ENCODE measurements at regions not wholly inside any gene's neighbourhood (a gene's known extent, or its start where the extent isn't known, plus 50 kb on each side); places are given as distances from the start of the nearest gene placed in this dataset.

- Histone ChIP-seq H3K36me3 (no peaks in the 10 kb centered on the region), H3F3A (ENCODE audit: low read depth) (no peaks in the 10 kb centered on the region), H3K27me3 (no peaks in the 10 kb centered on the region), H3K9me3 (ENCODE audit: low read depth) (no peaks in the 10 kb centered on the region), H3K4me2 (no peak overlapping the region), H3K4me3 (no peak overlapping the region), H3K79me2 (ENCODE audit: low read depth) (no peaks in the 10 kb centered on the region), H2AFZ (replicated peaks) (no peak overlapping the region), H4K20me1 (ENCODE audit: low read depth) (no peaks in the 10 kb centered on the region), H3K4me1 (peaks cover 13% of the 10 kb centered on the region), H3K9ac (no peak overlapping the region), H3K27ac (no peak overlapping the region)
- Mint-ChIP-seq H3K36me3 (no peaks in the 10 kb centered on the region), H3K27me3 (ENCODE audit: insufficient read depth, low read depth) (no peaks in the 10 kb centered on the region), H3K4me3 (no peak overlapping the region), H3K27ac (no peak overlapping the region), H3K4me1 (peaks cover 12% of the 10 kb centered on the region), H3K9me3 (no peaks in the 10 kb centered on the region)
- TF ChIP-seq EZH2phosphoT487 (IDR thresholded peaks at IDR 0.05) (no peak), EZH2 (IDR thresholded peaks at IDR 0.05) (no peak)
- TF ChIP-seq, protein P1, sequence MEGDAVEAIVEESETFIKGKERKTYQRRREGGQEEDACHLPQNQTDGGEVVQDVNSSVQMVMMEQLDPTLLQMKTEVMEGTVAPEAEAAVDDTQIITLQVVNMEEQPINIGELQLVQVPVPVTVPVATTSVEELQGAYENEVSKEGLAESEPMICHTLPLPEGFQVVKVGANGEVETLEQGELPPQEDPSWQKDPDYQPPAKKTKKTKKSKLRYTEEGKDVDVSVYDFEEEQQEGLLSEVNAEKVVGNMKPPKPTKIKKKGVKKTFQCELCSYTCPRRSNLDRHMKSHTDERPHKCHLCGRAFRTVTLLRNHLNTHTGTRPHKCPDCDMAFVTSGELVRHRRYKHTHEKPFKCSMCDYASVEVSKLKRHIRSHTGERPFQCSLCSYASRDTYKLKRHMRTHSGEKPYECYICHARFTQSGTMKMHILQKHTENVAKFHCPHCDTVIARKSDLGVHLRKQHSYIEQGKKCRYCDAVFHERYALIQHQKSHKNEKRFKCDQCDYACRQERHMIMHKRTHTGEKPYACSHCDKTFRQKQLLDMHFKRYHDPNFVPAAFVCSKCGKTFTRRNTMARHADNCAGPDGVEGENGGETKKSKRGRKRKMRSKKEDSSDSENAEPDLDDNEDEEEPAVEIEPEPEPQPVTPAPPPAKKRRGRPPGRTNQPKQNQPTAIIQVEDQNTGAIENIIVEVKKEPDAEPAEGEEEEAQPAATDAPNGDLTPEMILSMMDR (IDR thresholded peaks at IDR 0.05) = no peak
- no peak for DNase-seq (ENCODE audit: low spot score)
Measured at GRCh38 chr3:157918402-157918801, 187.8 kb downstream of the SHOX2 start.

GRCh38 chr3:157916672-157917071 is 189.5 kb downstream of the SHOX2 start:
- Mint-ChIP-seq H3K27me3 (ENCODE audit: insufficient read depth, low read depth) (no peaks in the 10 kb centered on the region), H3K27ac (no peak overlapping the region), H3K9me3 (no peaks in the 10 kb centered on the region), H3K4me1 (peaks cover 12% of the 10 kb centered on the region), H3K36me3 (no peaks in the 10 kb centered on the region), H3K4me3 (no peak overlapping the region)
- no peak overlapping the region for H3K9ac ChIP-seq
- no peak overlapping the region for H2AFZ ChIP-seq (replicated peaks)
- no peaks in the 10 kb centered on the region for H3K36me3 ChIP-seq
- H3F3A ChIP-seq (ENCODE audit: low read depth) = no peaks in the 10 kb centered on the region
- H3K27me3 ChIP-seq = no peaks in the 10 kb centered on the region
- H3K79me2 ChIP-seq (ENCODE audit: low read depth) = no peaks in the 10 kb centered on the region
- H4K20me1 ChIP-seq (ENCODE audit: low read depth) = no peaks in the 10 kb centered on the region
- H3K4me1 ChIP-seq = peaks cover 13% of the 10 kb centered on the region
- DNase-seq (ENCODE audit: low spot score) = no peak
- H3K4me2 ChIP-seq = no peak overlapping the region
- no peaks in the 10 kb centered on the region for H3K9me3 ChIP-seq (ENCODE audit: low read depth)
- H3K4me3 ChIP-seq = no peak overlapping the region
- H3K27ac ChIP-seq = no peak overlapping the region
- TF ChIP-seq, protein P1 (IDR thresholded peaks at IDR 0.05) = no peak
- TF ChIP-seq EZH2 (IDR thresholded peaks at IDR 0.05) = no peak

- Histone ChIP-seq H3F3A (ENCODE audit: low read depth) (no peaks in the 10 kb centered on the region), H2AFZ (replicated peaks) (no peak overlapping the region), H3K9ac (no peak overlapping the region), H3K9me3 (ENCODE audit: low read depth) (no peaks in the 10 kb centered on the region), H3K4me3 (no peak overlapping the region), H3K4me2 (no peak overlapping the region), H3K27me3 (no peaks in the 10 kb centered on the region), H3K27ac (no peak overlapping the region), H3K79me2 (ENCODE audit: low read depth) (no peaks in the 10 kb centered on the region), H3K4me1 (peaks cover 3% of the 10 kb centered on the region), H4K20me1 (ENCODE audit: low read depth) (no peaks in the 10 kb centered on the region), H3K36me3 (no peaks in the 10 kb centered on the region)
- Mint-ChIP-seq H3K4me3 (no peak overlapping the region), H3K36me3 (no peaks in the 10 kb centered on the region), H3K4me1 (peaks cover 18% of the 10 kb centered on the region), H3K27ac (no peak overlapping the region), H3K9me3 (no peaks in the 10 kb centered on the region), H3K27me3 (ENCODE audit: insufficient read depth, low read depth) (no peaks in the 10 kb centered on the region)
- DNase-seq (ENCODE audit: low spot score) = no peak
- TF ChIP-seq, protein P1 (IDR thresholded peaks at IDR 0.05) = no peak
- no peak for TF ChIP-seq EZH2phosphoT487 (IDR thresholded peaks at IDR 0.05)
- no peak for TF ChIP-seq EZH2 (IDR thresholded peaks at IDR 0.05)
Measured at GRCh38 chr3:157914882-157915281, 191.3 kb downstream of the SHOX2 start.

Data from neural progenitor cell (in vitro differentiated cells).